WTC11 (cell line): ENCODE measurements at regions not wholly inside any gene's neighbourhood (a gene's known extent, or its start where the extent isn't known, plus 50 kb on each side); places are given as distances from the start of the nearest gene placed in this dataset.

Source experiments
- ATAC-seq: fragments of 200-7000 bp; cut with Tn5 transposase; 2 replicates; pipeline ENCODE4 v1.10.0; 2021; ENCODE audit warnings: mild to moderate bottlenecking, moderate library complexity
- CTCF ChIA-PET: fragments of 300-600 bp; sonication (Branson Sonifier 250); formaldehyde crosslinking; loops from one replicate; lab custom pipeline; 2021; ENCODE audit warnings: antibody characterized with exemption; lab: Charles Lee
- POLR2A ChIA-PET: fragments of 350-600 bp; sonication (Branson Sonifier 250); formaldehyde crosslinking; loops from one replicate; lab custom pipeline; 2021; ENCODE audit warnings: antibody characterized with exemption; lab: Charles Lee
- DNase-seq: peaks from one replicate; pipeline ENCODE4 v3.0.0; 2021; ENCODE audit warnings: low spot score
- H3K27ac Mint-ChIP-seq: 2 replicates; pipeline ENCODE4 v1.8.0; 2021; ENCODE audit warnings: mixed read lengths
- H3K27me3 Mint-ChIP-seq: 2 replicates; pipeline ENCODE4 v1.8.0; 2021; ENCODE audit warnings: low read depth, mild to moderate bottlenecking, moderate library complexity, mixed read lengths
- H3K36me3 Mint-ChIP-seq: 2 replicates; pipeline ENCODE4 v1.8.0; 2021; ENCODE audit warnings: mixed read lengths
- H3K4me1 Mint-ChIP-seq: 2 replicates; pipeline ENCODE4 v1.8.0; 2022; ENCODE audit warnings: mixed read lengths
- H3K4me3 Mint-ChIP-seq: 2 replicates; pipeline ENCODE4 v1.8.0; 2021; ENCODE audit warnings: mild to moderate bottlenecking, moderate library complexity, mixed read lengths
- H3K9me3 Mint-ChIP-seq: 2 replicates; pipeline ENCODE4 v1.8.0; 2021; ENCODE audit warnings: mixed read lengths
- ARID4B ChIP-seq: sonication (generic); formaldehyde crosslinking; IDR thresholded peaks from 2 replicates; pipeline ENCODE4 v1.8.0; 2023; ENCODE audit warnings: missing genetic modification reagents, mild to moderate bottlenecking, borderline replicate concordance
- ESRRA ChIP-seq: sonication (generic); formaldehyde crosslinking; IDR thresholded peaks from 2 replicates; pipeline ENCODE4 v1.8.1; 2022; ENCODE audit warnings: mild to moderate bottlenecking, missing genetic modification reagents, borderline replicate concordance
- ETV6 ChIP-seq: sonication (generic); formaldehyde crosslinking; IDR thresholded peaks from 2 replicates; pipeline ENCODE4 v1.8.1; 2022; ENCODE audit warnings: mild to moderate bottlenecking, missing genetic modification reagents
- FOXP1 ChIP-seq: sonication (generic); formaldehyde crosslinking; IDR thresholded peaks from 2 replicates; pipeline ENCODE4 v1.8.0; 2022; ENCODE audit warnings: missing genetic modification reagents, mild to moderate bottlenecking, moderate library complexity, borderline replicate concordance
- GABPB1 ChIP-seq: sonication (generic); formaldehyde crosslinking; IDR thresholded peaks from 2 replicates; pipeline ENCODE4 v1.8.1; 2023; ENCODE audit warnings: mild to moderate bottlenecking, missing genetic modification reagents
- GRHL2 ChIP-seq: fragments of 250-450 bp; sonication (Bioruptor Pico); IDR thresholded peaks from 2 replicates; pipeline ENCODE4 v1.8.0; 2022; ENCODE audit warnings: mild to moderate bottlenecking, moderate library complexity; ENCODE audit not compliant: insufficient replicate concordance, severe bottlenecking
- GTF2I ChIP-seq: fragments of 250-450 bp; sonication (Bioruptor Pico); conservative IDR thresholded peaks from 2 replicates; pipeline ENCODE4 v1.4.0; 2021; ENCODE audit warnings: mild to moderate bottlenecking
- MXD4 ChIP-seq: fragments of 250-450 bp; sonication (Bioruptor Pico); IDR thresholded peaks from 2 replicates; pipeline ENCODE4 v1.8.0; 2021; ENCODE audit warnings: mild to moderate bottlenecking, moderate library complexity, borderline replicate concordance
- NFYB ChIP-seq: sonication (generic); formaldehyde crosslinking; conservative IDR thresholded peaks from 2 replicates; pipeline ENCODE4 v1.8.0; 2022; ENCODE audit warnings: low read depth, missing genetic modification reagents
- OVOL2 ChIP-seq: fragments of 250-450 bp; sonication (Bioruptor Pico); IDR thresholded peaks from 2 replicates; pipeline ENCODE4 v1.9.0; 2021; ENCODE audit warnings: mild to moderate bottlenecking, borderline replicate concordance
- RELA ChIP-seq: sonication (generic); formaldehyde crosslinking; IDR thresholded peaks from 2 replicates; pipeline ENCODE4 v1.8.1; 2022; ENCODE audit warnings: missing genetic modification reagents, mild to moderate bottlenecking, borderline replicate concordance
- TP53 ChIP-seq: sonication (generic); formaldehyde crosslinking; IDR thresholded peaks from 2 replicates; pipeline ENCODE4 v1.8.1; 2023; ENCODE audit warnings: mild to moderate bottlenecking, missing genetic modification reagents
- USF2 ChIP-seq: sonication (generic); formaldehyde crosslinking; IDR thresholded peaks from 2 replicates; pipeline ENCODE4 v1.8.1; 2023; ENCODE audit warnings: mild to moderate bottlenecking, missing genetic modification reagents, moderate library complexity
- ZNF121 ChIP-seq: sonication (generic); formaldehyde crosslinking; IDR thresholded peaks from 2 replicates; pipeline ENCODE4 v1.8.0; 2023; ENCODE audit warnings: missing genetic modification reagents
- ZNF263 ChIP-seq: sonication (generic); formaldehyde crosslinking; IDR thresholded peaks from 2 replicates; pipeline ENCODE4 v1.8.1; 2022; ENCODE audit warnings: low read depth, mild to moderate bottlenecking, moderate library complexity, missing genetic modification reagents
- TF ChIP-seq, protein P1 (sequence below): sonication (generic); formaldehyde crosslinking; IDR thresholded peaks from 2 replicates; pipeline ENCODE4 v1.8.0; 2023; ENCODE audit warnings: mild to moderate bottlenecking, missing genetic modification reagents
- TF ChIP-seq, protein P2 (sequence below): sonication (generic); formaldehyde crosslinking; IDR thresholded peaks from 2 replicates; pipeline ENCODE4 v1.8.1; 2023; ENCODE audit warnings: mild to moderate bottlenecking, missing genetic modification reagents
- TF ChIP-seq, protein P3 (sequence below): sonication (generic); formaldehyde crosslinking; IDR thresholded peaks from 2 replicates; pipeline ENCODE4 v1.8.0; 2022; ENCODE audit warnings: mild to moderate bottlenecking, missing genetic modification reagents

- TF ChIP-seq USF2, result no peak
- TF ChIP-seq, protein P1, sequence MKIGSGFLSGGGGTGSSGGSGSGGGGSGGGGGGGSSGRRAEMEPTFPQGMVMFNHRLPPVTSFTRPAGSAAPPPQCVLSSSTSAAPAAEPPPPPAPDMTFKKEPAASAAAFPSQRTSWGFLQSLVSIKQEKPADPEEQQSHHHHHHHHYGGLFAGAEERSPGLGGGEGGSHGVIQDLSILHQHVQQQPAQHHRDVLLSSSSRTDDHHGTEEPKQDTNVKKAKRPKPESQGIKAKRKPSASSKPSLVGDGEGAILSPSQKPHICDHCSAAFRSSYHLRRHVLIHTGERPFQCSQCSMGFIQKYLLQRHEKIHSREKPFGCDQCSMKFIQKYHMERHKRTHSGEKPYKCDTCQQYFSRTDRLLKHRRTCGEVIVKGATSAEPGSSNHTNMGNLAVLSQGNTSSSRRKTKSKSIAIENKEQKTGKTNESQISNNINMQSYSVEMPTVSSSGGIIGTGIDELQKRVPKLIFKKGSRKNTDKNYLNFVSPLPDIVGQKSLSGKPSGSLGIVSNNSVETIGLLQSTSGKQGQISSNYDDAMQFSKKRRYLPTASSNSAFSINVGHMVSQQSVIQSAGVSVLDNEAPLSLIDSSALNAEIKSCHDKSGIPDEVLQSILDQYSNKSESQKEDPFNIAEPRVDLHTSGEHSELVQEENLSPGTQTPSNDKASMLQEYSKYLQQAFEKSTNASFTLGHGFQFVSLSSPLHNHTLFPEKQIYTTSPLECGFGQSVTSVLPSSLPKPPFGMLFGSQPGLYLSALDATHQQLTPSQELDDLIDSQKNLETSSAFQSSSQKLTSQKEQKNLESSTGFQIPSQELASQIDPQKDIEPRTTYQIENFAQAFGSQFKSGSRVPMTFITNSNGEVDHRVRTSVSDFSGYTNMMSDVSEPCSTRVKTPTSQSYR (CRISPR knock-in tag), result no peak
- no peak for TF ChIP-seq ZNF121 (CRISPR knock-in tag)
- no peak for TF ChIP-seq RELA (CRISPR knock-in tag)
- TF ChIP-seq ESRRA (CRISPR knock-in tag), result no peak
- TF ChIP-seq GABPB1 (CRISPR knock-in tag), result no peak
- TF ChIP-seq TP53 (CRISPR knock-in tag), result no peak
- no peak for TF ChIP-seq GRHL2 (CRISPR knock-in tag)
Observed at GRCh38 chr14:89674936-89675335, 257.9 kb upstream of the FOXN3 start (continued).

DNA sequence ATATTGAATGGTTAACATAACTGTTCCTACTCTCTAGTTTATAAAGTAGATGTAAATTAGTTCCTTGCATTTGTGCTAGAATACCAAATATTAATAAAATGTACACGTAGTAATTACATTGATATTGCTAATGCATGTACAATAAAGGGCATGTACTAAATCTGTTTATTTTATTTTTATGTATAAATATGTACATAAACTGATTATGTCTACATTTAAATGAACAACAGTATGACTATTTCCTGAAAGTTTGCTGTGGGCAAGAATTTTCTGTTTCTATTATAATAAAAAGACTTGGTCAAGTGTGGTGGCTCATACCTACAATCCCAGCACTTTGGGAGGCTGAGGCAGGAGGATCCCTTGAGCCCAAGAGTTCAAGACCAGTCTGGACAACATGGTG, 257.2 kb upstream of the FOXN3 start:
- H3K4me1 Mint-ChIP-seq, result peaks cover 4% of the 10 kb centered on the region
- no peak overlapping the region for H3K4me3 Mint-ChIP-seq
- ATAC-seq, result no peak
- TF ChIP-seq MXD4, result no peak
- TF ChIP-seq NFYB (CRISPR knock-in tag), result no peak
- TF ChIP-seq ZNF263 (CRISPR knock-in tag), result no peak
- TF ChIP-seq OVOL2 (CRISPR knock-in tag), result no peak
- no peak for TF ChIP-seq USF2
- no peak for TF ChIP-seq ARID4B
- TF ChIP-seq GTF2I (CRISPR knock-in tag), result no peak
- no peak for TF ChIP-seq ETV6 (CRISPR knock-in tag)
- TF ChIP-seq, protein P2, sequence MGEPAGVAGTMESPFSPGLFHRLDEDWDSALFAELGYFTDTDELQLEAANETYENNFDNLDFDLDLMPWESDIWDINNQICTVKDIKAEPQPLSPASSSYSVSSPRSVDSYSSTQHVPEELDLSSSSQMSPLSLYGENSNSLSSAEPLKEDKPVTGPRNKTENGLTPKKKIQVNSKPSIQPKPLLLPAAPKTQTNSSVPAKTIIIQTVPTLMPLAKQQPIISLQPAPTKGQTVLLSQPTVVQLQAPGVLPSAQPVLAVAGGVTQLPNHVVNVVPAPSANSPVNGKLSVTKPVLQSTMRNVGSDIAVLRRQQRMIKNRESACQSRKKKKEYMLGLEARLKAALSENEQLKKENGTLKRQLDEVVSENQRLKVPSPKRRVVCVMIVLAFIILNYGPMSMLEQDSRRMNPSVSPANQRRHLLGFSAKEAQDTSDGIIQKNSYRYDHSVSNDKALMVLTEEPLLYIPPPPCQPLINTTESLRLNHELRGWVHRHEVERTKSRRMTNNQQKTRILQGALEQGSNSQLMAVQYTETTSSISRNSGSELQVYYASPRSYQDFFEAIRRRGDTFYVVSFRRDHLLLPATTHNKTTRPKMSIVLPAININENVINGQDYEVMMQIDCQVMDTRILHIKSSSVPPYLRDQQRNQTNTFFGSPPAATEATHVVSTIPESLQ, result no peak
- TF ChIP-seq, protein P3, sequence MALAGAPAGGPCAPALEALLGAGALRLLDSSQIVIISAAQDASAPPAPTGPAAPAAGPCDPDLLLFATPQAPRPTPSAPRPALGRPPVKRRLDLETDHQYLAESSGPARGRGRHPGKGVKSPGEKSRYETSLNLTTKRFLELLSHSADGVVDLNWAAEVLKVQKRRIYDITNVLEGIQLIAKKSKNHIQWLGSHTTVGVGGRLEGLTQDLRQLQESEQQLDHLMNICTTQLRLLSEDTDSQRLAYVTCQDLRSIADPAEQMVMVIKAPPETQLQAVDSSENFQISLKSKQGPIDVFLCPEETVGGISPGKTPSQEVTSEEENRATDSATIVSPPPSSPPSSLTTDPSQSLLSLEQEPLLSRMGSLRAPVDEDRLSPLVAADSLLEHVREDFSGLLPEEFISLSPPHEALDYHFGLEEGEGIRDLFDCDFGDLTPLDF (CRISPR knock-in tag), result no peak
- no peak for TF ChIP-seq FOXP1
- ChIA-PET POLR2A (interaction anchor here (0.6 kb wide), 1 partner anchor 1013 kb away, joined by 3 read pairs; no protein-coding TSS in a partner anchor), CTCF (no interaction called here)
- H3K36me3 Mint-ChIP-seq, result peaks cover 4% of the 10 kb centered on the region; the same call in 1 of the 2 replicates
- H3K27ac Mint-ChIP-seq, result no peak overlapping the region
- H3K9me3 Mint-ChIP-seq, result peaks cover 9% of the 10 kb centered on the region
- no peaks in the 10 kb centered on the region for H3K27me3 Mint-ChIP-seq
- no peak for DNase-seq
